Caco-2 (cell line): ENCODE measurements at regions not wholly inside any gene's neighbourhood (a gene's known extent, or its start where the extent isn't known, plus 50 kb on each side); places are given as distances from the start of the nearest gene placed in this dataset.

ENCODE experiments used
- BruUV-seq: library from RNA; stranded (reverse); fragments of 400-500 nt; replicated peaks from 2 replicates; lab custom pipeline; 2021; lab: Mats Ljungman, UMichigan
- CTCF ChIA-PET: fragments of 300-600 bp; sonication (Branson Sonifier 250); formaldehyde crosslinking; loops from one replicate; lab custom pipeline; 2022; ENCODE audit warnings: antibody characterized with exemption; lab: Charles Lee
- POLR2A ChIA-PET: fragments of 300-600 bp; sonication (Branson Sonifier 250); formaldehyde crosslinking; loops from one replicate; lab custom pipeline; 2022; ENCODE audit warnings: antibody characterized with exemption; lab: Charles Lee
- DNase-seq, 2 experiments: peaks; one replicate each; pipeline versions ENCODE4 v3.0.0 to v3.0.0-alpha.2; 2020 to 2022
- H3K27me3 ChIP-seq: replicated peaks from 2 replicates; pipeline ENCODE4 v1.6.0; 2011; ENCODE audit warnings: low read length; ENCODE audit not compliant: control insufficient read depth, insufficient read depth
- H3K36me3 ChIP-seq: 2 replicates; pipeline ENCODE4 v1.5.1; 2011; ENCODE audit warnings: low read length; ENCODE audit not compliant: control insufficient read depth, insufficient read depth
- H3K4me1 ChIP-seq: fragments of 250-450 bp; sonication (Bioruptor Pico); 2 replicates; pipeline ENCODE4 v1.5.1; 2020; ENCODE audit warnings: mild to moderate bottlenecking
- H3K4me3 ChIP-seq: 2 replicates; pipeline ENCODE4 v1.5.1; 2011; ENCODE audit warnings: low read depth, mild to moderate bottlenecking, control low read depth, low read length
- H3K9me3 ChIP-seq: fragments of 250-450 bp; sonication (Bioruptor Pico); 2 replicates; pipeline ENCODE4 v1.5.1; 2020; ENCODE audit warnings: mild to moderate bottlenecking, moderate library complexity
- H3K27ac Mint-ChIP-seq: one replicate; pipeline ENCODE4 v1.8.0; 2022; ENCODE audit warnings: mixed read lengths; ENCODE audit not compliant: unreplicated experiment
- H3K27me3 Mint-ChIP-seq: one replicate; pipeline ENCODE4 v1.8.0; 2022; ENCODE audit warnings: mixed read lengths; ENCODE audit not compliant: insufficient read depth, unreplicated experiment
- H3K36me3 Mint-ChIP-seq: one replicate; pipeline ENCODE4 v1.8.0; 2022; ENCODE audit warnings: mild to moderate bottlenecking, mixed read lengths; ENCODE audit not compliant: insufficient read depth, unreplicated experiment
- H3K4me1 Mint-ChIP-seq: one replicate; pipeline ENCODE4 v1.8.0; 2022; ENCODE audit warnings: low read depth, mixed read lengths; ENCODE audit not compliant: unreplicated experiment
- H3K4me3 Mint-ChIP-seq: one replicate; pipeline ENCODE4 v1.8.0; 2022; ENCODE audit warnings: mild to moderate bottlenecking, moderate library complexity, mixed read lengths; ENCODE audit not compliant: unreplicated experiment
- H3K9me3 Mint-ChIP-seq: one replicate; pipeline ENCODE4 v1.8.0; 2022; ENCODE audit warnings: mixed read lengths; ENCODE audit not compliant: unreplicated experiment
- CTCF ChIP-seq, 2 experiments: fragments of 200-600 bp in 1 of 2; IDR thresholded peaks; 1 replicate in 1 of 2; 2 replicates in 1 of 2; pipeline versions ENCODE4 v1.5.1 to v1.8.0; 2011 to 2022; ENCODE audit warnings: antibody characterized with exemption in 1 of 2, control low read depth in 1 of 2, inconsistent platforms in 1 of 2, low read depth in 1 of 2, low read length in 1 of 2, mild to moderate bottlenecking in 1 of 2, moderate library complexity in 1 of 2; ENCODE audit not compliant: insufficient read depth in 1 of 2, severe bottlenecking in 1 of 2, unreplicated experiment in 1 of 2
- intact Hi-C: fragments of 100-400 bp; cut with micrococcal nuclease; formaldehyde crosslinking; loops from one replicate; pipeline ENCODE4 v1.10.0; 2022; ENCODE audit not compliant: unreplicated experiment

DNA sequence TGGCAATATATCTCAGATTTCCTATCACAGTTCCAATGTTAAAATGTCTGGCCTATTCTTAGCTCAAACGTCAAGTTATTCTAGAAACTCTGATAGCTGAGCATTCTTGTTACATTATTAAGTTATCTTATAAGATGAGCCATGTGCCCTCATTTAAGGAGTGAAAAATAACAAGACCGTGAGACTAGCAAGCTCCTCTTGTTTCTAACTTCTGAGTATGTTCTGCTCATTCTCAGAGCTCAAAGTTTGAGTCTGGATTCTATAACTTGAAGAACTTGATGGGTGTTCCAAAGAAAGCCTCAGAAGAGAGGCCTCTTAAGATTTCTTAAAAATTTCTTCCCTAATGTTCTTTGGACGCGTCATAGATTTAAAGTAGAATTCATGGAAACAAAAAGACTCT is 215.2 kb downstream of the HTR7 start:
- TF ChIP-seq CTCF (IDR thresholded peaks at IDR 0.05; ENCODE audit: insufficient read depth in 1 of 2, low read depth in 1 of 2, low read length in 1 of 2, severe bottlenecking in 1 of 2, unreplicated experiment in 1 of 2), result no peak
- H3K4me1 ChIP-seq, result no peaks in the 10 kb centered on the region
- H3K9me3 ChIP-seq, result no peaks in the 10 kb centered on the region
- intact Hi-C loops, result no loop called here
- H3K36me3 ChIP-seq, result no peaks in the 10 kb centered on the region
- BruUV-seq, result no TSS peak
- no peak overlapping the region for H3K4me3 Mint-ChIP-seq
- no peaks in the 10 kb centered on the region for H3K4me1 Mint-ChIP-seq
- no peak for DNase-seq
- no peaks in the 10 kb centered on the region for H3K27me3 ChIP-seq
- no peak overlapping the region for H3K27ac Mint-ChIP-seq
- H3K27me3 Mint-ChIP-seq, result peaks cover 5% of the 10 kb centered on the region
- no peak overlapping the region for H3K4me3 ChIP-seq
- H3K9me3 Mint-ChIP-seq, result peaks cover 13% of the 10 kb centered on the region
- ChIA-PET POLR2A (no interaction called here), CTCF (no interaction called here)
- no peaks in the 10 kb centered on the region for H3K36me3 Mint-ChIP-seq

GRCh38 chr10:90644165-90644564 is 213.7 kb downstream of the HTR7 start:
- Histone ChIP-seq H3K4me1 (no peaks in the 10 kb centered on the region), H3K27me3 (no peaks in the 10 kb centered on the region), H3K9me3 (no peaks in the 10 kb centered on the region), H3K4me3 (no peak overlapping the region), H3K36me3 (no peaks in the 10 kb centered on the region)
- H3K4me3 Mint-ChIP-seq, result no peak overlapping the region
- peaks cover 5% of the 10 kb centered on the region for H3K27me3 Mint-ChIP-seq
- POLR2A ChIA-PET, result no interaction called here
- peaks cover 6% of the 10 kb centered on the region for H3K9me3 Mint-ChIP-seq
- intact Hi-C loops, result no loop called here
- no peak overlapping the region for H3K27ac Mint-ChIP-seq
- TF ChIP-seq CTCF (IDR thresholded peaks at IDR 0.05; ENCODE audit: insufficient read depth in 1 of 2, low read depth in 1 of 2, low read length in 1 of 2, severe bottlenecking in 1 of 2, unreplicated experiment in 1 of 2), result no peak
- BruUV-seq, result no TSS peak
- H3K4me1 Mint-ChIP-seq, result no peaks in the 10 kb centered on the region
- CTCF ChIA-PET, result no interaction called here
- DNase-seq, result no peak
- H3K36me3 Mint-ChIP-seq, result no peaks in the 10 kb centered on the region

GRCh38 chr10:90650858-90651257 is 207.0 kb downstream of the HTR7 start:
- no peaks in the 10 kb centered on the region for H3K36me3 ChIP-seq
- no peaks in the 10 kb centered on the region for H3K4me1 ChIP-seq
- H3K27me3 ChIP-seq, result no peaks in the 10 kb centered on the region
- peaks cover 5% of the 10 kb centered on the region for H3K27me3 Mint-ChIP-seq
- H3K36me3 Mint-ChIP-seq, result no peaks in the 10 kb centered on the region
- H3K9me3 Mint-ChIP-seq, result no peaks in the 10 kb centered on the region
- CTCF ChIA-PET, result no interaction called here
- POLR2A ChIA-PET, result no interaction called here
- no peak for DNase-seq
- H3K4me3 Mint-ChIP-seq, result no peak overlapping the region
- no peak overlapping the region for H3K4me3 ChIP-seq
- TF ChIP-seq CTCF (IDR thresholded peaks at IDR 0.05; ENCODE audit: insufficient read depth in 1 of 2, low read depth in 1 of 2, low read length in 1 of 2, severe bottlenecking in 1 of 2, unreplicated experiment in 1 of 2), result no peak
- no peak overlapping the region for H3K27ac Mint-ChIP-seq
- H3K4me1 Mint-ChIP-seq, result no peaks in the 10 kb centered on the region
- BruUV-seq, result no TSS peak
- H3K9me3 ChIP-seq, result no peaks in the 10 kb centered on the region
- intact Hi-C loops, result no loop called here
